C4-2B (cell line): ENCODE measurements at regions not wholly inside any gene's neighbourhood (a gene's known extent, or its start where the extent isn't known, plus 50 kb on each side); places are given as distances from the start of the nearest gene placed in this dataset.

Experiments
- ZFX ChIP-seq: fragments of 450-650 bp; IDR thresholded peaks from 2 replicates; pipeline ENCODE4 v1.6.1; 2017
- TF ChIP-seq, protein P1 (sequence below): fragments of 450-650 bp; conservative IDR thresholded peaks from 2 replicates; pipeline ENCODE4 v1.5.1; 2017; ENCODE audit warnings: mild to moderate bottlenecking

- TF ChIP-seq, protein P1, sequence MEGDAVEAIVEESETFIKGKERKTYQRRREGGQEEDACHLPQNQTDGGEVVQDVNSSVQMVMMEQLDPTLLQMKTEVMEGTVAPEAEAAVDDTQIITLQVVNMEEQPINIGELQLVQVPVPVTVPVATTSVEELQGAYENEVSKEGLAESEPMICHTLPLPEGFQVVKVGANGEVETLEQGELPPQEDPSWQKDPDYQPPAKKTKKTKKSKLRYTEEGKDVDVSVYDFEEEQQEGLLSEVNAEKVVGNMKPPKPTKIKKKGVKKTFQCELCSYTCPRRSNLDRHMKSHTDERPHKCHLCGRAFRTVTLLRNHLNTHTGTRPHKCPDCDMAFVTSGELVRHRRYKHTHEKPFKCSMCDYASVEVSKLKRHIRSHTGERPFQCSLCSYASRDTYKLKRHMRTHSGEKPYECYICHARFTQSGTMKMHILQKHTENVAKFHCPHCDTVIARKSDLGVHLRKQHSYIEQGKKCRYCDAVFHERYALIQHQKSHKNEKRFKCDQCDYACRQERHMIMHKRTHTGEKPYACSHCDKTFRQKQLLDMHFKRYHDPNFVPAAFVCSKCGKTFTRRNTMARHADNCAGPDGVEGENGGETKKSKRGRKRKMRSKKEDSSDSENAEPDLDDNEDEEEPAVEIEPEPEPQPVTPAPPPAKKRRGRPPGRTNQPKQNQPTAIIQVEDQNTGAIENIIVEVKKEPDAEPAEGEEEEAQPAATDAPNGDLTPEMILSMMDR, result no peak
- TF ChIP-seq ZFX, result no peak
Measured at GRCh38 chr13:61095885-61096284, 319.8 kb downstream of the PCDH20 start.
